K562 (cell line): ENCODE measurements at regions not wholly inside any gene's neighbourhood (a gene's known extent, or its start where the extent isn't known, plus 50 kb on each side); places are given as distances from the start of the nearest gene placed in this dataset.

Source experiments
- ATAC-seq: fragments of 200-7000 bp; cut with Tn5 transposase; 3 replicates; pipeline ENCODE4 v1.9.1; 2020; ENCODE audit warnings: moderate library complexity
- BruUV-seq: library from RNA; stranded (reverse); fragments of 400-500 nt; replicated peaks from 2 replicates; lab custom pipeline; 2021; lab: Mats Ljungman, UMichigan
- CTCF ChIA-PET: fragments of 300-600 bp; formaldehyde crosslinking; extraction: SDS; loops from one replicate; lab custom pipeline; 2021; ENCODE audit warnings: low intra/inter-chr PET ratio; lab: Yijun Ruan, JAX
- POLR2A ChIA-PET: fragments of 300-600, 350-650 bp; sonication (Branson Sonifier 250); formaldehyde crosslinking; extraction: SDS; loops from one replicate; lab custom pipeline; 2021; ENCODE audit warnings: antibody characterized with exemption, inconsistent platforms; lab: Yijun Ruan, JAX
- DNase-seq, 4 experiments: peaks; one replicate each; pipeline versions ENCODE4 v3.0.0 to v3.0.0-alpha.2; 2011 to 2018; ENCODE audit warnings: low spot score in 3 of 4, mixed read lengths in 3 of 4; ENCODE audit errors: extremely low read depth in 1 of 4
- FAIRE-seq: peaks from 2 replicates; lab custom pipeline; 2011; peaks lifted over from hg19 to GRCh38; lab: Jason Lieb, UNC
- H2AFZ ChIP-seq: 2 replicates; pipeline ENCODE4 v1.6.0; 2011; ENCODE audit warnings: low read depth, low read length, control low read depth, inconsistent platforms
- H3K27ac ChIP-seq: fragments of 200-600 bp; 3 replicates; pipeline ENCODE4 v1.8.0; 2011; ENCODE audit warnings: low read depth, mild to moderate bottlenecking, control low read depth, inconsistent platforms, low read length, moderate library complexity, mixed read lengths; ENCODE audit errors: extremely low read depth
- H3K27me3 ChIP-seq, 2 experiments: fragments of 300-600 bp in 1 of 2; 2 replicates in 1 of 2; 3 replicates in 1 of 2; pipeline versions ENCODE4 v1.6.0 to v1.8.0; 2011; ENCODE audit warnings: inconsistent platforms in 2 of 2, low read length in 2 of 2, mild to moderate bottlenecking in 1 of 2, mixed read lengths in 1 of 2, moderate library complexity in 1 of 2; ENCODE audit not compliant: control insufficient read depth in 2 of 2, insufficient read depth in 2 of 2
- H3K36me3 ChIP-seq: fragments of 300-600 bp; 3 replicates; pipeline ENCODE4 v1.8.0; 2011; ENCODE audit warnings: mild to moderate bottlenecking, low read length, inconsistent platforms; ENCODE audit not compliant: control insufficient read depth, insufficient read depth
- H3K4me1 ChIP-seq, 2 experiments: fragments of 200-600 bp in 1 of 2; replicated peaks in 1 of 2; 2 replicates in 1 of 2; 3 replicates in 1 of 2; pipeline versions ENCODE4 v1.5.1 to v1.8.0; 2011; ENCODE audit warnings: inconsistent platforms in 2 of 2, low read length in 2 of 2, mild to moderate bottlenecking in 1 of 2, mixed read lengths in 1 of 2, moderate library complexity in 1 of 2; ENCODE audit not compliant: control insufficient read depth in 2 of 2, insufficient read depth in 2 of 2
- H3K4me2 ChIP-seq: 2 replicates; pipeline ENCODE4 v1.6.1; 2011; ENCODE audit warnings: low read length, control low read depth, inconsistent platforms, mixed read lengths; ENCODE audit not compliant: insufficient read depth
- H3K4me3 ChIP-seq: fragments of 200-600 bp; sonication (generic), shearing (Covaris generic); 2 replicates; pipeline ENCODE4 v1.5.1; 2016; ENCODE audit warnings: control low read depth, inconsistent platforms
- H3K79me2 ChIP-seq: fragments of 200-600 bp; 3 replicates; pipeline ENCODE4 v1.8.0; 2011; ENCODE audit warnings: low read length, inconsistent platforms; ENCODE audit not compliant: control insufficient read depth, insufficient read depth
- H3K9ac ChIP-seq, 2 experiments: 2 replicates each; pipeline versions ENCODE4 v1.6.0 to v1.6.1; 2011; ENCODE audit warnings: low read depth in 2 of 2, low read length in 2 of 2, control low read depth in 1 of 2, inconsistent platforms in 1 of 2, mild to moderate bottlenecking in 1 of 2, mixed read lengths in 1 of 2; ENCODE audit not compliant: insufficient read depth in 1 of 2
- H3K9me1 ChIP-seq: one replicate; pipeline ENCODE4 v1.6.0; 2011; ENCODE audit warnings: inconsistent platforms, mild to moderate bottlenecking, low read length, moderate library complexity; ENCODE audit not compliant: control insufficient read depth, insufficient read depth
- H3K9me3 ChIP-seq: replicated peaks from 2 replicates; pipeline ENCODE4 v1.5.1; 2011; ENCODE audit warnings: low read depth, low read length, inconsistent platforms; ENCODE audit not compliant: control insufficient read depth, insufficient read depth
- H4K20me1 ChIP-seq: replicated peaks from 2 replicates; pipeline ENCODE4 v1.6.1; 2011; ENCODE audit warnings: low read length, inconsistent platforms, mixed read lengths; ENCODE audit not compliant: control insufficient read depth, insufficient read depth
- KLF6 ChIP-seq: fragments of 250-450 bp; sonication (Bioruptor Pico); IDR thresholded peaks from 2 replicates; pipeline ENCODE4 v1.4.0; 2020; ENCODE audit warnings: mild to moderate bottlenecking, moderate library complexity, borderline replicate concordance
- MTA1 ChIP-seq: fragments of 450-650 bp; IDR thresholded peaks from 2 replicates; pipeline ENCODE4 v1.6.1; 2017; ENCODE audit warnings: borderline replicate concordance
- NFRKB ChIP-seq: fragments of 450-650 bp; IDR thresholded peaks from 2 replicates; pipeline ENCODE4 v1.6.1; 2016; ENCODE audit warnings: low read depth
- POLR3G ChIP-seq: IDR thresholded peaks from 2 replicates; pipeline ENCODE4 v1.6.1; 2011; ENCODE audit not compliant: insufficient read length, insufficient replicate concordance; ENCODE audit errors: extremely low read depth
- RBM25 ChIP-seq: fragments of 200-400 bp; formaldehyde crosslinking; IDR thresholded peaks from 2 replicates; pipeline ENCODE4 v1.6.1; 2018; ENCODE audit warnings: low read length, low read depth, moderate library complexity; ENCODE audit not compliant: severe bottlenecking
- ZNF766 ChIP-seq: fragments of 200-800 bp; sonication (Bioruptor generic); conservative IDR thresholded peaks from 2 replicates; pipeline ENCODE4 v1.6.1; 2016; ENCODE audit warnings: missing genetic modification characterization, missing compliant biosample characterization
- WGBS: fragments of 100-300 bp; shearing (Covaris generic); methylation state at CpG from one replicate; pipeline ENCODE4 v1.1.6; 2016; ENCODE audit warnings: low coverage, mixed read lengths; ENCODE audit not compliant: insufficient coverage; ENCODE audit errors: missing lambda C conversion rate; 5-methylcytosine and 5-hydroxymethylcytosine counted together
- in situ Hi-C: fragments of 300-500 bp; cut with MboI; formaldehyde crosslinking; loops from 4 replicates; pipeline ENCODE4 v1.15.0; 2018; ENCODE audit warnings: inconsistent platforms, mixed read lengths
- intact Hi-C: fragments of 100-400 bp; cut with micrococcal nuclease; formaldehyde crosslinking; loops from 2 replicates; pipeline ENCODE4 v1.14.2; 2022
- TF ChIP-seq, protein P1 (sequence below): fragments of 450-650 bp; IDR thresholded peaks from 2 replicates; pipeline ENCODE4 v1.6.1; 2016; ENCODE audit warnings: borderline replicate concordance
- TF ChIP-seq, protein P2 (sequence below): sonication (generic); formaldehyde crosslinking; IDR thresholded peaks from 2 replicates; pipeline ENCODE4 v1.8.0; 2022; ENCODE audit warnings: mild to moderate bottlenecking, low read depth, missing genetic modification reagents
- TF ChIP-seq, protein P3 (sequence below): IDR thresholded peaks from 2 replicates; pipeline ENCODE4 v1.6.1; 2016; ENCODE audit warnings: missing genetic modification characterization, missing compliant biosample characterization

DNA sequence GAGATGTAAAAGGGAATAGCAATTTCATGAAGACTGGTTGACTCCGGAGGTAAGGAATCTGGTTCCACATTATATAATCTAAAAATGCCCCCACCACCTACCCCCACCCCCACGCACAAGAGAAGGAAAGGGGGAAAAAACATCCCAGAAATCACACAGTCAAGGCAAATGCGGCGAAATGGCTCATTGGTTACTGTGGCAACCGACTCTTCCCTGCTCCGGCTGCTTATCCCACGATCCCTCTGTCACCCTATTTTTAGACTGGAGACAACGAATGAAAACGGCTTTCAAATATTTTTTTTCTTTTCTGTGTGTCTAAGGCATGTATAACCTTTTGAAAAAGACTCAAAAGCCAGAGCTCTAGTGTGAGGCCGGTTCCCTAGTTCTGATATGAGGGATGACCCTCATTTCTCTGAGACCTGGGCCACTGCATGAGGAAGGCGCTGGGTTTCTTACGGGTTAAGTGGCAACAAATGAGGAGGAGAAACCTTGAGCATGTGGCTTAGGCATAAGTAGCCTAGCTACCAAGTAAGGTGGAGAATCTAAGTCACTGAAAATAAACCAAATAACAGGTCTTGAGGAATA is 148.3 kb upstream of the GRIN2B start:
- H3K4me3 ChIP-seq: no peak overlapping the region
- no peaks in the 10 kb centered on the region for H3K36me3 ChIP-seq
- FAIRE-seq: no peak
- in situ Hi-C loops (no loop called here), intact Hi-C loops (no loop called here)
- DNase-seq: no peak
- ChIA-PET POLR2A (no interaction called here), CTCF (no interaction called here)
- H3K9ac ChIP-seq: no peak overlapping the region
- 0% methylated on average over 4 of the region's 12 CpGs for WGBS
- H3K9me3 ChIP-seq: no peaks in the 10 kb centered on the region
- no peaks in the 10 kb centered on the region for H3K27me3 ChIP-seq
- no peak overlapping the region for H3K4me2 ChIP-seq
- no peak for ATAC-seq
- H3K9me1 ChIP-seq: no peaks in the 10 kb centered on the region
- H3K79me2 ChIP-seq: no peaks in the 10 kb centered on the region
- no peak overlapping the region for H2AFZ ChIP-seq
- no TSS peak for BruUV-seq
- no peak overlapping the region for H3K27ac ChIP-seq
- H3K4me1 ChIP-seq: no peaks in the 10 kb centered on the region; a peak in 1 of 5 replicates
- H4K20me1 ChIP-seq: no peaks in the 10 kb centered on the region
- TF ChIP-seq, protein P1, sequence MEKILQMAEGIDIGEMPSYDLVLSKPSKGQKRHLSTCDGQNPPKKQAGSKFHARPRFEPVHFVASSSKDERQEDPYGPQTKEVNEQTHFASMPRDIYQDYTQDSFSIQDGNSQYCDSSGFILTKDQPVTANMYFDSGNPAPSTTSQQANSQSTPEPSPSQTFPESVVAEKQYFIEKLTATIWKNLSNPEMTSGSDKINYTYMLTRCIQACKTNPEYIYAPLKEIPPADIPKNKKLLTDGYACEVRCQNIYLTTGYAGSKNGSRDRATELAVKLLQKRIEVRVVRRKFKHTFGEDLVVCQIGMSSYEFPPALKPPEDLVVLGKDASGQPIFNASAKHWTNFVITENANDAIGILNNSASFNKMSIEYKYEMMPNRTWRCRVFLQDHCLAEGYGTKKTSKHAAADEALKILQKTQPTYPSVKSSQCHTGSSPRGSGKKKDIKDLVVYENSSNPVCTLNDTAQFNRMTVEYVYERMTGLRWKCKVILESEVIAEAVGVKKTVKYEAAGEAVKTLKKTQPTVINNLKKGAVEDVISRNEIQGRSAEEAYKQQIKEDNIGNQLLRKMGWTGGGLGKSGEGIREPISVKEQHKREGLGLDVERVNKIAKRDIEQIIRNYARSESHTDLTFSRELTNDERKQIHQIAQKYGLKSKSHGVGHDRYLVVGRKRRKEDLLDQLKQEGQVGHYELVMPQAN: no peak
- TF ChIP-seq POLR3G: no peak
- no peak for TF ChIP-seq ZNF766 (CRISPR knock-in tag)
- TF ChIP-seq RBM25: no peak
- no peak for TF ChIP-seq MTA1
- TF ChIP-seq, protein P2, sequence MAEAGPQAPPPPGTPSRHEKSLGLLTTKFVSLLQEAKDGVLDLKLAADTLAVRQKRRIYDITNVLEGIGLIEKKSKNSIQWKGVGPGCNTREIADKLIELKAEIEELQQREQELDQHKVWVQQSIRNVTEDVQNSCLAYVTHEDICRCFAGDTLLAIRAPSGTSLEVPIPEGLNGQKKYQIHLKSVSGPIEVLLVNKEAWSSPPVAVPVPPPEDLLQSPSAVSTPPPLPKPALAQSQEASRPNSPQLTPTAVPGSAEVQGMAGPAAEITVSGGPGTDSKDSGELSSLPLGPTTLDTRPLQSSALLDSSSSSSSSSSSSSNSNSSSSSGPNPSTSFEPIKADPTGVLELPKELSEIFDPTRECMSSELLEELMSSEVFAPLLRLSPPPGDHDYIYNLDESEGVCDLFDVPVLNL (CRISPR knock-in tag): no peak
- TF ChIP-seq KLF6: no peak
- TF ChIP-seq, protein P3, sequence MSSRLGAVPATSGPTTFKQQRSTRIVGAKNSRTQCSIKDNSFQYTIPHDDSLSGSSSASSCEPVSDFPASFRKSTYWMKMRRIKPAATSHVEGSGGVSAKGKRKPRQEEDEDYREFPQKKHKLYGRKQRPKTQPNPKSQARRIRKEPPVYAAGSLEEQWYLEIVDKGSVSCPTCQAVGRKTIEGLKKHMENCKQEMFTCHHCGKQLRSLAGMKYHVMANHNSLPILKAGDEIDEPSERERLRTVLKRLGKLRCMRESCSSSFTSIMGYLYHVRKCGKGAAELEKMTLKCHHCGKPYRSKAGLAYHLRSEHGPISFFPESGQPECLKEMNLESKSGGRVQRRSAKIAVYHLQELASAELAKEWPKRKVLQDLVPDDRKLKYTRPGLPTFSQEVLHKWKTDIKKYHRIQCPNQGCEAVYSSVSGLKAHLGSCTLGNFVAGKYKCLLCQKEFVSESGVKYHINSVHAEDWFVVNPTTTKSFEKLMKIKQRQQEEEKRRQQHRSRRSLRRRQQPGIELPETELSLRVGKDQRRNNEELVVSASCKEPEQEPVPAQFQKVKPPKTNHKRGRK (tag): no peak
- no peak for TF ChIP-seq NFRKB
